Muscle layer of duodenum (tissue), 2 donors: ENCODE measurements at regions not wholly inside any gene's neighbourhood (a gene's known extent, or its start where the extent isn't known, plus 50 kb on each side); places are given as distances from the start of the nearest gene placed in this dataset.

ENCODE experiments used
- H3K27ac ChIP-seq: one replicate; pipeline ENCODE4 v1.7.0; 2013; ENCODE audit warnings: mild to moderate bottlenecking, low read length
- H3K27me3 ChIP-seq: one replicate; pipeline ENCODE4 v1.7.0; 2013; ENCODE audit warnings: low read depth, mild to moderate bottlenecking, control low read depth, low read length
- H3K36me3 ChIP-seq, 2 donors: one replicate each; pipeline ENCODE4 v1.7.0; 2013; ENCODE audit warnings: low read length in 2 of 2, control low read depth in 1 of 2, mild to moderate bottlenecking in 1 of 2; ENCODE audit not compliant: insufficient read depth in 2 of 2, control insufficient read depth in 1 of 2
- H3K4me1 ChIP-seq, 2 donors: one replicate each; pipeline ENCODE4 v1.7.0; 2013; ENCODE audit warnings: low read length in 2 of 2, mild to moderate bottlenecking in 2 of 2, control low read depth in 1 of 2, moderate library complexity in 1 of 2; ENCODE audit not compliant: insufficient read depth in 2 of 2, control insufficient read depth in 1 of 2
- H3K4me3 ChIP-seq, 2 donors: one replicate each; pipeline ENCODE4 v1.7.0; 2013; ENCODE audit warnings: low read length in 2 of 2, low read depth in 1 of 2, mild to moderate bottlenecking in 1 of 2
- H3K9me3 ChIP-seq, 2 donors: one replicate each; pipeline ENCODE4 v1.7.0; 2013; ENCODE audit warnings: low read length in 2 of 2, control low read depth in 1 of 2, mild to moderate bottlenecking in 1 of 2; ENCODE audit not compliant: control insufficient read depth in 1 of 2
- donor health status: healthy.

DNA sequence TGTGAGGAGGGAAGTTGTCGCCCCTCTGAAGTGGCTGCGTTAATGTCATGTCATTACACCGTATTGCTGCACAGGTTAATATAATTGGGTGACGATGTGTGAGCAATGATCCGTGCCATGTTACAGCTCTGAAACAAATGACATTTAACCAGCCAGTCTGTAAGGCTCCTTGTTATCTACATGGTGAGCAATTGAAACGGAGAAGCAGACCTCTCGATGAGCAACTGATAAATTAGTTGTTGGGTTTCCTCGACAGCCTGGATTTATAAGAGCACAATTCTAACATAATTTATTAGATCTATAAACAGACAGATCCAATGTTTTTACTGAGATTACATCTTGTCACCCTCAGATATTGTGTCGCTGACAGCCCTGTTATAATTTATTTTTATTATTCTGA is 49.9 kb upstream of the MAFB start:
- Histone ChIP-seq H3K27ac (no peak overlapping the region), H3K27me3 (no peaks in the 10 kb centered on the region), H3K36me3 (no peaks in the 10 kb centered on the region), H3K4me3 (no peak overlapping the region), H3K9me3 (no peaks in the 10 kb centered on the region), H3K4me1 (no peaks in the 10 kb centered on the region)

DNA sequence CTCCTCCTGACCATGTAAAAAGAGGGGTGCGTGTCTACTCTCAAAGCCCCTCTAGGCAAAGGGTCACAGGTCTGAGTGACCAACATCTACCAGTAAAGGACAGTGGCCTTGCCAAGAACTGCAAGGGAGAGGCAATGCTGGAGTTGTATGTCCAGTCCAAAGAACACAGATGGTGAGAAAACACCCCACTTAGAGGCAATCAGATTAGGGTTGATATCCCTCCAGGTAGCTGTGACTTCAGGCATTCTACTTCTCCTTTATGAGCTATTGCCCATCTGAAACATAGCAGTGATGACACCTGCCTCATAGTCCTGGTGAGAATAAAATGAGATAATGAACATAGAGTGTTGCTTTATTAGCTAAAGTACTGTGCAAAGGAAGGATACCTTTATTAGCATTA is 50.8 kb upstream of the MAFB start:
- Histone ChIP-seq H3K36me3 (no peaks in the 10 kb centered on the region), H3K27me3 (no peaks in the 10 kb centered on the region), H3K9me3 (no peaks in the 10 kb centered on the region), H3K4me1 (no peaks in the 10 kb centered on the region), H3K4me3 (no peak overlapping the region), H3K27ac (no peak overlapping the region)

DNA sequence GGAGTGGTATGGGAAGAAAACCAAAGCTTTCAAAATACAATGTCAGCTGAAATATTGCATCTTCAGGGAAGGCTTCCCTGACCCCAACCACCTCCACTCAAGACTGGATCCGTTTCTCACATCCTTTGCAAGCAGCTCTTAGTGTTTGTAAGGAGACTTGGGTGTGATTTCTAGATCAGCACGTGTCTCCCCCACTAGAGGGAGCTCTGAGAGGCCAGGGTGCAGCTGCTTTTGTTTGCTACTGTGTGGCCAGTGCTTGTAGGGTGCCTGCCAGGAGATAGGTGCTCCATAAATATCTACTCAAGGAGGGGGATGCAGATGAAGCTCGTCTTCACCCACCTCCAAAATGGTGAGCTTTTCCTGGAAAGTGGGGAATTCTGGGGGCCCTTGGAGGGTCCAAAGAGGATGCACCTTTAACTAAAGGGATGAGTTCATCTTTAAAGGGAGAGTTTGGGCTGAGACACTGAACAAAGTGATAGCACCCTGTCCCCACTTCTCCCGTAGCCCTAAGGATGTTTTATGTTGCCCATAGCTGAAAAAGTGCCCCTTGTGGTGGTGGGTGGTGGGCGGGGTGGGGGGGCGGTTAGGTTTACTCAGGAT is 52.6 kb upstream of the MAFB start:
- no peak overlapping the region for H3K4me3 ChIP-seq
- no peaks in the 10 kb centered on the region for H3K9me3 ChIP-seq
- no peaks in the 10 kb centered on the region for H3K36me3 ChIP-seq
- H3K27me3 ChIP-seq, result no peaks in the 10 kb centered on the region
- no peak overlapping the region for H3K27ac ChIP-seq
- H3K4me1 ChIP-seq, result no peaks in the 10 kb centered on the region

DNA sequence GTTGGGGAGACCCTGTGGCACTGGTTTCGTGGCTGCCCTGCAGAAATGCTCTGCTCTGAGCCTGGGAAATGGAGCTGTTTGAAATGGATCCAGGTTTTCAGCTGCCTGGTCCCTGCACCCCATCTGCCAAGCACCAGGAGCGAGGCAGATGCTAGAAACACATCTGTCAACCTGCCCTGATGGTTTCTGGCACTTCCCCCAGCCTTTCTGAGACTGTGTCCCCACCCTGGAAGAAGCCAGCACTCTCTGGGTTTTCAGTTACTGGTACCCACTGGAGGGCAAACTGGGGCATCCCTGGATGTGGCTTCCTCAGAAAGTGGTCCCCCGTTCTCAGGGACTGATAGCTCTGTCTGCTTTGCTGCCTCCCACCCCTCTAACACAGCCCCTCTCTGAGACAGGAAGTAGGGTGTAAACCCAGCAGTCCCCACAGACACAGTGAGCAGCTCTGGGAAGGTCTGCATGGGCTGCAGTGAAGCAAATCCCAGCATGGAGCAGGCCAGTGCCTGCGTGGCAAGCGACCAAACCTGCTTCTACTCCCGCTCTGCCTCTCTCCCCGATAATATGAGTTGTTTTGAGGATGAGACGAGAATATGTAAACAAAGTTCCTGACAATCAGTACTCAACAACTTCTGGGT is 54.2 kb upstream of the MAFB start:
- Histone ChIP-seq H3K36me3 (no peaks in the 10 kb centered on the region), H3K27me3 (no peaks in the 10 kb centered on the region), H3K4me3 (no peak overlapping the region), H3K9me3 (no peaks in the 10 kb centered on the region), H3K27ac (no peak overlapping the region), H3K4me1 (no peaks in the 10 kb centered on the region)

DNA sequence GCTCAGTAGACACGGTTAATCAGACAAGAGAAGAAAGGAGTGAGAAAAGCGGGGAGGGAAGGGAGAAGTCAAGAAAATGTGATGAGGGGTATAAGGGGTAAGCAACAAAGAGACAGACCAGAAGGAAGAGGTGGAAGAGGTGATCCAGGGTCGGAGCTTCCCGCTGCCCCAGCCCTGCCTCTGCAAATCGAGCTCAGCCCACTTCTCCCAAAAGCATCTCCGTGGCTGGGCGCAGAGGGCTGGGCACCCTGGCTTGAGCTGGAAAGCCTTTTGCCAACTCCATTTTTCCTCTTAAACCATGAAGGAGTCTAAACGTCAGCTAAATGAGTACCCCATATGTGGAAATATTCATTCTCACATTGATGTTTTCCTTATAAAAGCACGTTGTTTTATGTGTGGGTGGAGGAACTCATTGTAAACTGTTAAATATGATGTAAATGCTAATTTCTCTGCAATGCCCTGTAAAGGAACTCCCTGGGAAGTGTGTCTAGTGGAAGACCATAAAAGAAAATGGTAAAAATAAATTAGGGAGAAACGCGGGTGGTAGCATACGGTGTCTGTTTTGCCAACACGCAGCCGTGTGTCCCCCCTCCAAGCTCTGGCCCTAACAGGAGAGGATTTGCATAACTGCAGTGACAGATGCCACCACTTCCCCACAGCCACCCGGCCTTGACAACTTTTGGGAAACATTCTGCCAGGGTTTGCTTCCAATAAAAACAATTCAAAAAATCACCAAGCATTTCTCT is 55.2 kb upstream of the MAFB start:
- Histone ChIP-seq H3K4me3 (no peak overlapping the region), H3K9me3 (no peaks in the 10 kb centered on the region), H3K4me1 (no peaks in the 10 kb centered on the region), H3K36me3 (no peaks in the 10 kb centered on the region), H3K27ac (no peak overlapping the region), H3K27me3 (no peaks in the 10 kb centered on the region)

DNA sequence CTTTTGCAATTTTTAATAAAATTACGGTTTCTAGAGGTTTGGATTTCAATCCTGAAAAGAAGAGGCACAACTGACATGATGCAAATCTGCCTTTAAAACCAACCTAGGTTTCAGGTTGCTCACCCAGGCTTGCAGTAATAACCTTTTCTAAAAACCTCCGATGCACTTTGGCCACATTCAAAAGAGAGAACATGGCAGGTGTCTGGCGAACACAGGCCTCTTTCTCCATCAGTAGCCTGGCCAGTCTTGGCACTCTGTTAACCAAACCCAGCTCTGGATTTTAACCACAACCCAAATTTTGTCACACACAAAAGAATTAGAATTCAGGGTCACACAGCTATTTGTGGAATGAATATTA is 55.8 kb upstream of the MAFB start:
- H3K9me3 ChIP-seq, result no peaks in the 10 kb centered on the region
- no peak overlapping the region for H3K27ac ChIP-seq

DNA sequence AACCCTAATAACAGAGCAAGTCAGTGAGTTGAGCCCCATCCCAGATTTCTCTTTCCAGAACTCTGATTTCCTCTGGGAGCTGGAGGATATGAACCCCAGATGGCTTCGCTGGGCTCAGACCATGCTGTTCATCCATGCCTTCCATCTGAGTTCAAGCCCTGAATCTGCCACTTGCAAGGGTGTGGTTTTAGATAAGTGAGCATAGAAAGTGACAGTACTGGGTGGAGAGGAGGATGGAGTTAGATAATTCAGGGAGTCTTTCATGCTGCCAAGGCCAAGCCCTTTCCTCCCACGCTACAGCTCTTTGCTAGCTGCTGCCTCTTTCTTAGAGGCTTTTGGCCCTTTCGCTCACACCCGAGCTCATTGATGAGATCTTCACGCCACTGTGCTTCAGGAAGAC is 57.2 kb upstream of the MAFB start:
- no peaks in the 10 kb centered on the region for H3K27me3 ChIP-seq
- no peak overlapping the region for H3K4me3 ChIP-seq
- H3K4me1 ChIP-seq, result no peaks in the 10 kb centered on the region
- no peak overlapping the region for H3K27ac ChIP-seq
- no peaks in the 10 kb centered on the region for H3K36me3 ChIP-seq
- H3K9me3 ChIP-seq, result no peaks in the 10 kb centered on the region

More for the DNA sequence above, 55.8 kb upstream of the MAFB start:
- Histone ChIP-seq H3K27me3 (no peaks in the 10 kb centered on the region), H3K4me3 (no peak overlapping the region), H3K36me3 (no peaks in the 10 kb centered on the region), H3K4me1 (no peaks in the 10 kb centered on the region)

DNA sequence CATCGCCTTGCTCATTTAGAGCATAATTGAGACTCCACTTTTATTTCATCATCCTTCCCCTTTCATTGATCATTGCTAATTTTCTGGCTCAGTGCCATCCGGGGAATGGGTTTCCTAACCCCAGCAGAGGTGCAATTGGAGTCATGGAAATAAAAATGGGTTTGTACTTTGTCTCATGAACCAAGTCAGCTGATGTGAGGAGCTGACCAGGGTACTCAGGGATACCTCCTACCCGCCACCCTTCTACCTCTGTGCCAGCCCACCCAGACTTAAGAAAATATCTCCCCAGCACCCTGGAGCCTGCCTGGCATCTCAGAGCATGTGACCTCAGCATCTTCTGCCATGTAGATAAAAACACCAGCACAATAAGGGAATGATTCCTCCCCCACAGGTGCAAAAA is 59.1 kb upstream of the MAFB start:
- H3K4me3 ChIP-seq, result no peak overlapping the region
- H3K9me3 ChIP-seq, result no peaks in the 10 kb centered on the region
- no peak overlapping the region for H3K27ac ChIP-seq
- no peaks in the 10 kb centered on the region for H3K27me3 ChIP-seq
- H3K4me1 ChIP-seq, result no peaks in the 10 kb centered on the region
- H3K36me3 ChIP-seq, result no peaks in the 10 kb centered on the region

DNA sequence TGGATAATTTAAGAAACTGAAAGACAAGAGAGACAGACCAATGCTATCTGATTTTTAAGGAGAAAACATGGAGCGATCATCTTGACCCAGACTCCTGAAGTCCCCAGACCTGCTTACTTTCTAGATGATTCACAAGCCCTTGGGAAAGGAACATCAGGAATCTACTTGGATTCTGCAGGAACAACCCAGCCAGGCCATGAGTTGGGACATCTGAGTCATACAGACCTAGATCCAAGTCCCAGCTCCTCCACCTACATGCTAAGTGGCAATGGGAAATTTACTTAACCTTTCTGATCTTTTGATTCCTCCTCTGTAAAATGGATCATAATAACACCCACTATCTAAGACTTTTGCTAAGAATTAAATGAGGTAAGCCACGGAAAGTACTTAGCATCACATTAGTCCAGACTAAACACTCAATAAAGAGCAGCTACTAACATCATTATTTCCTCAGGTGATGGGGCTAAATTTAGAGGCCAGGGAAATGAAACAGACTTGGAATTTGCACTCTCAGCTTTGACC is 61.0 kb upstream of the MAFB start:
- no peaks in the 10 kb centered on the region for H3K4me1 ChIP-seq
- no peaks in the 10 kb centered on the region for H3K36me3 ChIP-seq
- no peaks in the 10 kb centered on the region for H3K27me3 ChIP-seq
- no peak overlapping the region for H3K4me3 ChIP-seq
- no peak overlapping the region for H3K27ac ChIP-seq
- H3K9me3 ChIP-seq, result no peaks in the 10 kb centered on the region

DNA sequence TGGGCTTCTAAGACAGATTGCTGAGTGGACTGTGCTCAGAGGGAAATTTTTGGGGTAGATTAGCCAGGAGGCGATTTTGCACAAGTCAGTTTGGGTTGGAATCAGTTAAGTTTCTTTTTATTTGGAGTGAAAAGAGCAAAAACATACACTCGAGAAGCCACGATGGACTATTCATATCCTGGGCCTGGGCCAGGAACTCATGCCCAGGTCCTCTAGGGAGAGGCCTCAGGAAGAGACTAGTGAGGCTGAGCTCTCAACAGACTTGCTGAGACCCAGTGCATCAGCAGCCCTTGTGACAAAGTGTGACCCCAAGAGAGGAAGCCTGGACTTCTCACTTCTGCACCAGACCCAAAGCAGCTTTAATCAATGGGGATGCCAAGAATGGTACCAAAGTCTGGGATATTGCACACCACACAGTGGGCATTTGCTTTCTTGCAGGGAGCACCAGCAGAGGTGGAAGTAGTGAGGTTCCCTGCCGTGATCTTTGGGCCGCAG is 61.6 kb upstream of the MAFB start:
- Histone ChIP-seq H3K27me3 (no peaks in the 10 kb centered on the region), H3K36me3 (no peaks in the 10 kb centered on the region), H3K4me1 (no peaks in the 10 kb centered on the region), H3K27ac (no peak overlapping the region), H3K9me3 (no peaks in the 10 kb centered on the region), H3K4me3 (no peak overlapping the region)

DNA sequence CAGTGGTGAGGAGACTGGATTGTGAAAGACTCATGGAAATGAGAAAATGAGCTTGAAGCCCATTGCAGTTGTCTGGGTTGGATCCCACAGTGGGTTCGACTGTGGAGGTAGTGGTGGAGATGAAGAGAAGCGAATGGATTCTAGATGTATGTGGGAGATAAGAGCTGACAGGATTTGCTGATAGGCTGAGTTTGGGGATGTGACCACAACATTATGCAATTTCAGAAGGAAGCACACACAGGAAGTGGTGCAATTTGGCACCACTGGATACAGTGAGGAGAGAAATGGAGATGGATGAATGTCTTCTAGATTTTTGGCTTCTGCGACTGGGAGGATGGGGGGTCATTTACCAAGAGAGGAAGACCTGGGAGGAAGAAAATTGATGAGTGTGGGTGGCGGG is 64.4 kb upstream of the MAFB start:
- no peak overlapping the region for H3K27ac ChIP-seq
- H3K36me3 ChIP-seq, result no peaks in the 10 kb centered on the region
- H3K4me3 ChIP-seq, result no peak overlapping the region
- no peaks in the 10 kb centered on the region for H3K4me1 ChIP-seq
- H3K27me3 ChIP-seq, result no peaks in the 10 kb centered on the region
- no peaks in the 10 kb centered on the region for H3K9me3 ChIP-seq
